H9 (cell line): ENCODE measurements at regions not wholly inside any gene's neighbourhood (a gene's known extent, or its start where the extent isn't known, plus 50 kb on each side); places are given as distances from the start of the nearest gene placed in this dataset.

ENCODE experiments used
- DNase-seq: peaks from one replicate; pipeline ENCODE4 v3.0.0-alpha.2; 2017
- H2AFZ ChIP-seq: one replicate; pipeline ENCODE4 v1.6.1; 2013; ENCODE audit warnings: mild to moderate bottlenecking, low read length, control low read depth, moderate library complexity
- H2AK5ac ChIP-seq: 2 replicates; pipeline ENCODE4 v1.6.1; 2013; ENCODE audit warnings: low read length, control low read depth, mixed read lengths; ENCODE audit not compliant: insufficient read length
- H2BK120ac ChIP-seq: one replicate; pipeline ENCODE4 v1.6.1; 2013; ENCODE audit warnings: low read depth, mild to moderate bottlenecking, low read length, control low read depth, inconsistent platforms; ENCODE audit not compliant: poor library complexity, severe bottlenecking
- H2BK12ac ChIP-seq: 2 replicates; pipeline ENCODE4 v1.6.1; 2013; ENCODE audit warnings: low read length, control low read depth, mixed read lengths, low read depth; ENCODE audit not compliant: insufficient read length
- H2BK15ac ChIP-seq: 2 replicates; pipeline ENCODE4 v1.6.1; 2013; ENCODE audit warnings: low read depth, low read length, control low read depth
- H2BK20ac ChIP-seq: one replicate; pipeline ENCODE4 v1.6.1; 2013; ENCODE audit warnings: low read depth, mild to moderate bottlenecking, low read length, control low read depth, inconsistent platforms; ENCODE audit not compliant: poor library complexity, severe bottlenecking
- H2BK5ac ChIP-seq: 2 replicates; pipeline ENCODE4 v1.6.1; 2013; ENCODE audit warnings: low read length, control low read depth, mixed read lengths; ENCODE audit not compliant: insufficient read length
- H3K14ac ChIP-seq: 2 replicates; pipeline ENCODE4 v1.6.1; 2013; ENCODE audit warnings: low read length, control low read depth; ENCODE audit not compliant: insufficient read depth
- H3K18ac ChIP-seq: 2 replicates; pipeline ENCODE4 v1.6.1; 2013; ENCODE audit warnings: low read depth, mild to moderate bottlenecking, mixed read lengths, low read length, control low read depth; ENCODE audit not compliant: insufficient read length
- H3K23ac ChIP-seq: 2 replicates; pipeline ENCODE4 v1.6.1; 2013; ENCODE audit warnings: low read length, control low read depth, mixed read lengths, low read depth; ENCODE audit not compliant: insufficient read length
- H3K23me2 ChIP-seq: 2 replicates; pipeline ENCODE4 v1.6.1; 2013; ENCODE audit warnings: low read depth, mild to moderate bottlenecking, mixed read lengths, low read length, control low read depth; ENCODE audit not compliant: insufficient read length, poor library complexity, severe bottlenecking
- H3K27ac ChIP-seq: 2 replicates; pipeline ENCODE4 v1.5.1; 2013; ENCODE audit warnings: low read length, control low read depth, mixed read lengths, low read depth; ENCODE audit not compliant: insufficient read length
- H3K27me3 ChIP-seq: 2 replicates; pipeline ENCODE4 v1.6.1; 2013; ENCODE audit warnings: low read length, control low read depth, inconsistent platforms; ENCODE audit not compliant: insufficient read depth
- H3K4ac ChIP-seq: 2 replicates; pipeline ENCODE4 v1.6.1; 2013; ENCODE audit warnings: low read depth, mild to moderate bottlenecking, control low read depth, inconsistent platforms, low read length, moderate library complexity
- H3K4me1 ChIP-seq: 2 replicates; pipeline ENCODE4 v1.6.1; 2013; ENCODE audit warnings: low read length, control low read depth, inconsistent platforms; ENCODE audit not compliant: insufficient read depth
- H3K4me2 ChIP-seq: 2 replicates; pipeline ENCODE4 v1.6.1; 2013; ENCODE audit warnings: low read length, control low read depth, mixed read lengths; ENCODE audit not compliant: insufficient read length, insufficient read depth
- H3K56ac ChIP-seq: 2 replicates; pipeline ENCODE4 v1.6.1; 2013; ENCODE audit warnings: low read depth, mild to moderate bottlenecking, mixed read lengths, low read length, control low read depth; ENCODE audit not compliant: insufficient read length
- H3K79me1 ChIP-seq: 2 replicates; pipeline ENCODE4 v1.6.1; 2013; ENCODE audit warnings: low read depth, mild to moderate bottlenecking, moderate library complexity, low read length, control low read depth, inconsistent platforms; ENCODE audit not compliant: insufficient read depth, poor library complexity, severe bottlenecking
- H3K79me2 ChIP-seq: 2 replicates; pipeline ENCODE4 v1.6.1; 2013; ENCODE audit warnings: low read length, control low read depth, inconsistent platforms; ENCODE audit not compliant: insufficient read depth
- H3K9ac ChIP-seq: 2 replicates; pipeline ENCODE4 v1.6.1; 2013; ENCODE audit warnings: low read length, control low read depth, mixed read lengths; ENCODE audit not compliant: insufficient read length; ENCODE audit errors: extremely low read depth
- H3K9me3 ChIP-seq: one replicate; pipeline ENCODE4 v1.6.1; 2013; ENCODE audit warnings: low read depth, low read length, inconsistent platforms; ENCODE audit not compliant: control insufficient read depth
- H3T11ph ChIP-seq: one replicate; pipeline ENCODE4 v1.6.1; 2013; ENCODE audit warnings: mild to moderate bottlenecking, low read length, control low read depth, inconsistent platforms
- H4K20me1 ChIP-seq: one replicate; pipeline ENCODE4 v1.6.1; 2013; ENCODE audit not compliant: control insufficient read depth, insufficient read length, insufficient read depth
- H4K5ac ChIP-seq: 2 replicates; pipeline ENCODE4 v1.6.1; 2013; ENCODE audit warnings: low read depth, mild to moderate bottlenecking, mixed read lengths, low read length, control low read depth; ENCODE audit not compliant: insufficient read length
- H4K8ac ChIP-seq: replicated peaks from 2 replicates; pipeline ENCODE4 v1.6.1; 2013; ENCODE audit warnings: low read length, control low read depth, mixed read lengths, low read depth; ENCODE audit not compliant: insufficient read length
- H4K91ac ChIP-seq: 2 replicates; pipeline ENCODE4 v1.6.1; 2013; ENCODE audit warnings: low read depth, mild to moderate bottlenecking, moderate library complexity, mixed read lengths, low read length, control low read depth; ENCODE audit not compliant: insufficient read length
- H3K27ac Mint-ChIP-seq, 3 experiments: 2 replicates in 2 of 3; 3 replicates in 1 of 3; pipeline ENCODE4 v1.8.0; 2020 to 2021; ENCODE audit warnings: mixed read lengths in 3 of 3, mild to moderate bottlenecking in 1 of 3, moderate library complexity in 1 of 3
- H3K27me3 Mint-ChIP-seq: 2 replicates; pipeline ENCODE4 v1.8.0; 2021; ENCODE audit warnings: low read depth, mild to moderate bottlenecking, moderate library complexity, mixed read lengths
- H3K36me3 Mint-ChIP-seq, 3 experiments: 2 replicates in 2 of 3; 3 replicates in 1 of 3; pipeline ENCODE4 v1.8.0; 2020 to 2021; ENCODE audit warnings: low read depth in 3 of 3, mixed read lengths in 3 of 3; ENCODE audit not compliant: insufficient read depth in 1 of 3
- H3K4me1 Mint-ChIP-seq, 2 experiments: 2 replicates each; pipeline ENCODE4 v1.8.0; 2020; ENCODE audit warnings: mixed read lengths in 2 of 2
- H3K4me3 Mint-ChIP-seq, 2 experiments: 2 replicates in 1 of 2; 3 replicates in 1 of 2; pipeline ENCODE4 v1.8.0; 2020 to 2021; ENCODE audit warnings: mild to moderate bottlenecking in 2 of 2, mixed read lengths in 2 of 2, moderate library complexity in 1 of 2
- H3K9me3 Mint-ChIP-seq, 2 experiments: 2 replicates in 1 of 2; 3 replicates in 1 of 2; pipeline ENCODE4 v1.8.0; 2020; ENCODE audit warnings: mild to moderate bottlenecking in 2 of 2, mixed read lengths in 2 of 2, moderate library complexity in 1 of 2
- CTCF ChIP-seq: fragments of 200-600 bp; sonication (generic); conservative IDR thresholded peaks from 3 replicates; pipeline ENCODE4 v1.8.0; 2021; ENCODE audit warnings: antibody characterized with exemption, mild to moderate bottlenecking
- WGBS: extraction: QIAGEN DNeasy Blood & Tissue Kit; methylation state at CpG from one replicate; pipeline ENCODE4 v1.1.7; 2013; ENCODE audit warnings: missing lambda C conversion rate, low lambda C conversion rate, mixed read lengths; ENCODE audit not compliant: insufficient read length; ENCODE audit errors: extremely low coverage; 5-methylcytosine and 5-hydroxymethylcytosine counted together

GRCh38 chr2:211045025-211045424, 488.6 kb downstream of the CPS1 start:
- no peak overlapping the region for H3K4me2 ChIP-seq
- no peaks in the 10 kb centered on the region for H3K9me3 ChIP-seq
- H3K23ac ChIP-seq: no peak overlapping the region
- H3K27ac ChIP-seq: no peak overlapping the region
- no peaks in the 10 kb centered on the region for H3K79me1 ChIP-seq
- no peaks in the 10 kb centered on the region for H3K27me3 ChIP-seq
- H2BK20ac ChIP-seq: no peak overlapping the region
- H3K4ac ChIP-seq: no peak overlapping the region
- no peak overlapping the region for H2BK5ac ChIP-seq
- H3T11ph ChIP-seq: no peak overlapping the region
- H3K14ac ChIP-seq: no peak overlapping the region
- H2BK120ac ChIP-seq: no peak overlapping the region
- H2BK15ac ChIP-seq: no peak overlapping the region
- no peak for DNase-seq
- H3K23me2 ChIP-seq: no peaks in the 10 kb centered on the region
- no peaks in the 10 kb centered on the region for H3K9me3 Mint-ChIP-seq
- H4K91ac ChIP-seq: no peak overlapping the region
- no peak overlapping the region for H3K27ac Mint-ChIP-seq
- H3K18ac ChIP-seq: no peak overlapping the region
- no peak overlapping the region for H3K4me3 Mint-ChIP-seq
- H3K79me2 ChIP-seq: no peaks in the 10 kb centered on the region
- TF ChIP-seq CTCF: no peak
- no peaks in the 10 kb centered on the region for H3K27me3 Mint-ChIP-seq
- H2AK5ac ChIP-seq: no peak overlapping the region
- no peak overlapping the region for H4K5ac ChIP-seq
- peaks cover 4 to 5% of the 10 kb centered on the region in 2 experiments for H3K4me1 Mint-ChIP-seq
- no CpG with 5 or more reads among the region's 2 CpGs for WGBS
- H2AFZ ChIP-seq: no peak overlapping the region
- no peak overlapping the region for H4K8ac ChIP-seq
- H4K20me1 ChIP-seq: no peaks in the 10 kb centered on the region
- no peaks in the 10 kb centered on the region for H3K36me3 Mint-ChIP-seq
- no peak overlapping the region for H3K56ac ChIP-seq
- no peak overlapping the region for H2BK12ac ChIP-seq
- no peak overlapping the region for H3K9ac ChIP-seq
- H3K4me1 ChIP-seq: no peaks in the 10 kb centered on the region
